GM20000 (cell line): ENCODE measurements at regions not wholly inside any gene's neighbourhood (a gene's known extent, or its start where the extent isn't known, plus 50 kb on each side); places are given as distances from the start of the nearest gene placed in this dataset.

Experiments used
- DNase-seq: peaks from one replicate; pipeline ENCODE4 v3.0.0; 2012; ENCODE audit warnings: low spot score
- TF ChIP-seq, protein P1 (sequence below): IDR thresholded peaks from 2 replicates; pipeline ENCODE4 v1.5.1; 2012; ENCODE audit warnings: mild to moderate bottlenecking, control low read depth; ENCODE audit errors: extremely low read depth, missing control alignments

DNA sequence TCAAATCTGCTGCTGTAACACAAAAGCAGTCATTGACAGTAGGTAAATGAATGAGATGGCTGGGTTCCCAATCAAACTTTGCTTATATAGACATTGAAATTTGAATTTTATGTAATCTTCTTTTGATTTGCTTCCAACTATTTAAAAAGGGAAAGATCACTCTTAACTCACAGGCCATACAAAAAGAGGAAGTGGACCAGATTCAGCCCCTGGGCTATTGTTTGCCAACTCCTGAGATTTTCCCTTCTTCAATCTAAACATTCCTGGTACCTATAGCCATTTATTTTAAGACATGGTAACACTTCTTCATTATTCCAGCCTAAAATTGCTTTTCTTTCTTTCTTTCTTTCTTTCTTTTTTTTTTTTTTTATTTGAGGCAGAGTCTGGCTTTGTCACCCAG, 260.6 kb downstream of the TFAP2A start:
- TF ChIP-seq, protein P1, sequence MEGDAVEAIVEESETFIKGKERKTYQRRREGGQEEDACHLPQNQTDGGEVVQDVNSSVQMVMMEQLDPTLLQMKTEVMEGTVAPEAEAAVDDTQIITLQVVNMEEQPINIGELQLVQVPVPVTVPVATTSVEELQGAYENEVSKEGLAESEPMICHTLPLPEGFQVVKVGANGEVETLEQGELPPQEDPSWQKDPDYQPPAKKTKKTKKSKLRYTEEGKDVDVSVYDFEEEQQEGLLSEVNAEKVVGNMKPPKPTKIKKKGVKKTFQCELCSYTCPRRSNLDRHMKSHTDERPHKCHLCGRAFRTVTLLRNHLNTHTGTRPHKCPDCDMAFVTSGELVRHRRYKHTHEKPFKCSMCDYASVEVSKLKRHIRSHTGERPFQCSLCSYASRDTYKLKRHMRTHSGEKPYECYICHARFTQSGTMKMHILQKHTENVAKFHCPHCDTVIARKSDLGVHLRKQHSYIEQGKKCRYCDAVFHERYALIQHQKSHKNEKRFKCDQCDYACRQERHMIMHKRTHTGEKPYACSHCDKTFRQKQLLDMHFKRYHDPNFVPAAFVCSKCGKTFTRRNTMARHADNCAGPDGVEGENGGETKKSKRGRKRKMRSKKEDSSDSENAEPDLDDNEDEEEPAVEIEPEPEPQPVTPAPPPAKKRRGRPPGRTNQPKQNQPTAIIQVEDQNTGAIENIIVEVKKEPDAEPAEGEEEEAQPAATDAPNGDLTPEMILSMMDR = no peak
- no peak for DNase-seq

DNA sequence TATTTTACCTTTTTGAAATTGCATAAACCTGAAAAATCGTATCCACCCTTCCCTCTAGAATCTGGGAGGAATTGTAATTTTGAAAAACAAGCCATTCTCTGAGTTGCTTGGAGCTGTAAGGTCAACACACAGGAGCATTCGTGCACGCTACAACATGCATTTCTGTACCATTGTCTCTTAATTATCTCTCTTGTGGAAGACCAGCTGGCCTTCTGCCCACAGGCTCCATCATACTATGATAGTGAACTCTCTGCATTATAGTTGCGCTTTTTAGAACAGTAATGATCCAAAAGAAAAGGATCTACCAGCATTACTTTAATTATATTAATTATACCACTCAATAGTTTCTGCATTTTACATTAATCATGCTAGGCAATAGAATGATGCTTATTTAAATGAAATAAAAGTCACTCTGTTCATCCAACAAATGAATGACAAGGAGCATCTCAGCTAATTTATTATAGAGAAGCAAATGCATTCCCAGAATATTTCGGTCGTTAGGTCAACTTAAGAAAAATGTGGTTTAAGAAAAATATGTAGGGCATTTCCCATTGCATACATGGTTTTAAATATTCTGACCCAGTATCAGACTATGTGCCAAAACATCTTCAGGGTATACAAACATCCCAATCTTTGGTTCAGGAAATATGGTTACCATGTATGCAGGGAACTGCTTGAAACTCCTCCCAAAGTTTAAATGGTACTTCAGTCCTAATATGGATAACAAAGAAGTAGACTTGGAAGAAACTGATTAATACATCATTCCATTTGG, 263.5 kb downstream of the TFAP2A start:
- TF ChIP-seq, protein P1 = no peak
- no peak for DNase-seq

DNA sequence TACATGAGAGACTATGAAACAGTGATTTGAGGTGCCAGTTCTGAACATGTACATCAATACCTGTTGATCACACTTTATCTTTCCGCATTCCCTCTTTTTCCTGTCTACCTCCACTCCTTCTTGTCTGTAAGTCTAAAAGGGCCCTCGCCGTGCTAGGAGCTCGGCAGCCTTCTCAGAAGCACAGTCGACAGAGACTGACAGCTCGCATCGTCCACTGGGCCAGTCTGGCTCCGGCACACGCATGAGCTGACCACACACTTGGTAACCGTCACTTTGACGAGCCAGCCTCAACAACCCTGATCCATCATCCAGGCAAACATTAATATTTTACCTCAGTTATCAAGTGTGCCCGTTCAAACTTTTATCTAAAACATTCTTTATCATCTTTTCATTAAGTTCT, 265.3 kb downstream of the TFAP2A start:
- TF ChIP-seq, protein P1 = no peak
- no peak for DNase-seq

DNA sequence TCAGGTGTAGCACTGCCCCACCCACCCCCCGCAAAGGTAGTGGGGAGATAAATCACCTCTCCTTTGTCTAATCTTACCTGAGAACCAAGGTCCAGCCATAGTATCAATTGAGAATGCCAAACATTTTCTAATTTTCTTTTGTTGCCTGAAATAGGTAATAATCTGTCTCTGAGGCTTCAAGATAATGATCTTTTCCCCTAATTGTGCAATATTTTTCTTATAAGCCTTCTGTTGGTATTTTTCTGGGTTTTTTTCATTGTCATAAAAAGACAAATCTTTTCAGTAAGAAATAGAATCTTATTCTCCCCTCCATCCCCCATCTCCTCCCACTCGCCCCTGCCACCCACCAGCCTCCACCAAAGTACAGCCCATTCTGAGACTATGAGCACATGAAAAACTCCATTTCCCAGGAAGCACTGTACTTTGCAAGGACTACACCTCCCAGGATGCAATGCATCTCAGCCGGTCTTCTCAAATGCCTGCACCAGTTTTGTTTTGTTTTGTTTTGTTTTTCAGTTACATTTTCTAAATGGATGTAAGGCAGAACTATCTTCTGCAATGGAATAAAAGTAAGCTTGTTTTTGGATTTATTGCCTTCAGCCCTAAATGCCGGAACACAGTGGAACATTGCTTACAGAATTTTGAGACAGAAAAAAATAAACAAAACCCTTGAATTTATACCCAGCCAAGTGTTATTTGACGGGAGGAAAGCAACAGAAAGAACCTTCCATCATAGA, 268.0 kb downstream of the TFAP2A start:
- DNase-seq = peak; percentile 59
- TF ChIP-seq, protein P1 = no peak

DNA sequence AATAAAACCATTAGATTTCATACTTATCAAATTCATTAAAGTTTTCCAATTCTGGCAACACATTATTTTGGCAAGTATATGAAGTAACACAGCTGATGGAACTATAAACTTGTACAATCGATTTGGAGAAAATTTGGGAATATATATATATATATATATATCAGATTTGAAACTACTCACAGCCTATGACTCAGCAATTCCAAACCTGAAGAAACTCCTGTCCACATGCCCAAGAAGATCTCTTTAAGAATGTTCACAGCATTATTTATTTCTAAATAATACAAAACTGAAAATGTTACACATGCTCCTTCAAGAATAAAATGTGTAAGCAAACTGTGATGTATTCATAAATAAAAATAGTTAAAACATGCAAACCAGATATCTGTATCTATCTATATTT, 270.1 kb downstream of the TFAP2A start:
- DNase-seq = no peak
- TF ChIP-seq, protein P1 = no peak

DNA sequence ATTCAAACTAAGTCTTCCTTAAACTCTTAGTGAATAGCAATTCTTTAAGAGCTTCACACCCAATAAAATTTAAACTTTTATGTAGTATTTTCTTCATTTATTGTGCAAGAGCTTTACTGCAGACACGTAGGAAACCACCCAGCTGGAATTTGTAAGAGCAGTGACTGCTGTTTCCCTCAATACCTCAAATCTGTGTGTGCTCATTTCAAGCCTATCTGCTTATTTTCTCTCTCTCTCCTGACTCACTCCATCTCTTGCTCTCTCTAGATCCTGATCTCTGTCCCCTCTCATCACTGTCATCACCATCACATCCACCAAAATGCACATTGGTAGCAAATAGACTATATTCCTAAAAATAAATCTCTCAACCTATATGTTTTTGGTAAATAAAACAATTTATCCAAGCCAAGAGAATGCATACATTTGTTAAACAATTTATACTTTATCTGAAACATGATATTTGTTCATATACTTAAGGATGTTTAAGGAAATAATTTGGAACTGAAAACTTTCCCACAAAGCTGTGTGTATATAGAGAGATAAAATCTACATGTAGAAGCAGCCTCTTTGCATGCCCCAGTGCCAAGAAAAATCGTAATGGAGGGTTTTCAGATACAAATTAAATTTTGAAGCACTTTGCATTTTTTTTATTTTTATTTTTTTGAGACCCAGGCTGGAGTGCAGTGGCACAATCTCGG, 273.0 kb downstream of the TFAP2A start:
- no peak for DNase-seq
- TF ChIP-seq, protein P1 = no peak

DNA sequence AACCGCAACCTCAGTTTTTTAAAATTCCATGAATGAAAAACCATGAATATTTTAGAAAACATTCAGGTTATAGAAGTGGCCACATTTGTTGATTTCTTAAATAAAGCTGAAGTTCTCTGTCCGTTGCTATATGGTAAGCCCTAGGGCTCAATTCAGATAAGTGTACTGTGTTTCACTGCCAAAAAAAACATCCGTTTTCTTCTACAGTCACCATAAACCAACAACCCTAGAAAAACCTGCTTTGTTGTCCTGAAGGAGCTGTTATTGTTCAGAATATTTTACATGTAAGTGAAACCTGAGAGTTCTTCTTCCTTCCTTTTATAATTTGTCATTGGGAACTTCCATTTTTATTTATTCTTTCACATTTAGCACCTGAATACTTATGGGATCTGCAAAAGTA, 274.1 kb downstream of the TFAP2A start:
- TF ChIP-seq, protein P1 = no peak
- DNase-seq = no peak
